ENCODE measurements at regions not wholly inside any gene's neighbourhood (a gene's known extent, or its start where the extent isn't known, plus 50 kb on each side); places are given as distances from the start of the nearest gene placed in this dataset.

DNA sequence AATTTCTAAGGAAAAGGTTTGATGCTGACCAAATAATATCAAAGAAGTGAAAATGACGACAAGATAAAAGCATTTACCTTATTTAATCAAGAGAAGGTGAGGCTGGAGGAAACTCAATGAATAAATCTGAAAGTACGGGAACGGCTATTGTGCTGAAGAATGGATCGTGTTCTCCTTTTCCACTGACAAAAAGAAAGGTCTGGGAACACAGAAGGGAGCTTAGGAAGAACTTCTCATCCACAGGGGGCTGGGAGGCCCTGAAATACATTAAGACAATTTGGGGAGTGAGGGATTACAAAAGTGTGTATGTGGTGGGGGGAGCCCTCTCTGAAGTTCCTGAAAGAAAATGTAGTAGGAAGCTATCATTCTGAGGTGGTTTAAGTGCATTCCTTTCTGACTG is 582.3 kb downstream of the SLC4A3 start:
- no peak overlapping the region for H3K27ac ChIP-seq
- no peak for TF ChIP-seq ZFX (IDR thresholded peaks at IDR 0.05; ENCODE audit: borderline replicate concordance)
- TF ChIP-seq, protein P1, sequence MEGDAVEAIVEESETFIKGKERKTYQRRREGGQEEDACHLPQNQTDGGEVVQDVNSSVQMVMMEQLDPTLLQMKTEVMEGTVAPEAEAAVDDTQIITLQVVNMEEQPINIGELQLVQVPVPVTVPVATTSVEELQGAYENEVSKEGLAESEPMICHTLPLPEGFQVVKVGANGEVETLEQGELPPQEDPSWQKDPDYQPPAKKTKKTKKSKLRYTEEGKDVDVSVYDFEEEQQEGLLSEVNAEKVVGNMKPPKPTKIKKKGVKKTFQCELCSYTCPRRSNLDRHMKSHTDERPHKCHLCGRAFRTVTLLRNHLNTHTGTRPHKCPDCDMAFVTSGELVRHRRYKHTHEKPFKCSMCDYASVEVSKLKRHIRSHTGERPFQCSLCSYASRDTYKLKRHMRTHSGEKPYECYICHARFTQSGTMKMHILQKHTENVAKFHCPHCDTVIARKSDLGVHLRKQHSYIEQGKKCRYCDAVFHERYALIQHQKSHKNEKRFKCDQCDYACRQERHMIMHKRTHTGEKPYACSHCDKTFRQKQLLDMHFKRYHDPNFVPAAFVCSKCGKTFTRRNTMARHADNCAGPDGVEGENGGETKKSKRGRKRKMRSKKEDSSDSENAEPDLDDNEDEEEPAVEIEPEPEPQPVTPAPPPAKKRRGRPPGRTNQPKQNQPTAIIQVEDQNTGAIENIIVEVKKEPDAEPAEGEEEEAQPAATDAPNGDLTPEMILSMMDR (IDR thresholded peaks at IDR 0.05): no peak

DNA sequence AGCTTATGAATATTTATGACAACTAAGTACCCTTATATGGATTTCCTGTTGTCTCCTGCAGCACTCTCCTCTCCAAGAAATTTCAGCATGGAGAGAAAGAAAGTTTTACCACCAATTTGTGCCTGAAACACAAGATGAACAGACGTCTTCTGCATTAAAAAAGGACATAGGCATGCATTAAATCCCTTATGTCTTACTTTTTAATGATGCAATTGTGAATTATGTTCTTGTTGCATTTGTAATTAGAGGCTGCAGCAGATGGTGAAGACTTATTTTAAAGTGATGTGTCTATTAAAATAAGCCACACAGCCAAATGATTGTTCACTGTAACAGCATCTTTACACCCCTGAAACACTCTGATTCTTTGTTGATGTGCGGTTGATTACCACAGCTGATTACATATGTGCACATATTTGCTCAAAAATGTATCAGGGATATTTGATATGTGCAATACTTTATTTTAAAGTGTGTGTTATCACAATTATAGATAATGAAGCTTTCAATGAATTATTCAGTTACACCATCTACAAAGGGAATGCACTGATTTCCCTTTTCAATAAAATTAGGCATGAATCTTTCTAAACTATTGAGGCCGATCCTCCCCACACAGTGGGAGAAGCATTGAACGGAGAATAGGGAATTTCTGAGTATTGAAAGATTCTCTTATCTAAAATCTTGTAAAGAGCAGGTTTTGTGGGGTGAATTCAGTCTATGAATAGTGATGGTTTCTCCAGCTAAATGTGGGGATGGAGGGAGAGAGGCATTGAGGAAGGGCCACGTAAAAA is 585.1 kb downstream of the SLC4A3 start:
- TF ChIP-seq, protein P1 (IDR thresholded peaks at IDR 0.05): no peak
- no peak for TF ChIP-seq ZFX (IDR thresholded peaks at IDR 0.05; ENCODE audit: borderline replicate concordance)
- no peak overlapping the region for H3K27ac ChIP-seq

DNA sequence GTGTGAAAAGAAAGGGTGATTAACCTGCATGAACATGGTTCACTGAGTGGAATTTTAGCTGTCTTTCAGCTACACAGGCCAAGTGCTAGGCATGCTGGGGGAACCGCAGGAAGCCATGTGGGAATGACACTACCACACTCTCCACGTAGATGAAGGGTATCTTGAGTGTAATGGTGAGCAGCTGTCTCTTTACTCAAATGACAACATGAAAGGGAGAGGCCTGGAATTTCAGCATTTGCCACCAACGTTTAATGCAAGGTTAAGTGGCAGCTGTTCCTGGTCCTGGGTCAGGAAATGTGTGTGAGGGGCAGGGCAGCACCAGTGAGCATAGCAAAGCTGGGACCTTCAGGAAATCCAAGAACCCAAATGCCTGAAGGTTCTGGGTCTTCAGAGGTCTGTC is 588.4 kb downstream of the SLC4A3 start:
- no peak overlapping the region for H3K27ac ChIP-seq
- TF ChIP-seq ZFX (IDR thresholded peaks at IDR 0.05; ENCODE audit: borderline replicate concordance): no peak
- TF ChIP-seq, protein P1 (IDR thresholded peaks at IDR 0.05): no peak

DNA sequence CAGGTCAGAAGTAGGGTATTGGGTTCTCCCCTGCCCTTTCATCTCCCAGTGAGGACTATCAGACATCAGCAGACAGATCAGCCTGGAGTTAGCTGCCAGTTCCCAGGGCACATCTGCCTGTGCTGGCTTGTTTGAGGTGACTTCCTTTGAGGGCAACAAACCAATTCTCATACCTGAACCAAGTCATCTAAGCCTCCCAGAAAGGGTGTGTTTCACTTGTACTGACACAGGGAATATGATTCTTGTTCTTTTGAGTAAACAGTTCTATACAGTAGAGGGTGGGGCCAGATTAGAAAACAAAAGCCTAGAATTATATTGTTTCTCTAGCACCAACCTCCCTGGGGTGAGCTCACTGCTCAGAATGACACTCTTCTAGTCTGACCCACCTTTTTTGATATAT is 591.9 kb downstream of the SLC4A3 start:
- no peak overlapping the region for H3K27ac ChIP-seq
- TF ChIP-seq ZFX (IDR thresholded peaks at IDR 0.05; ENCODE audit: borderline replicate concordance): no peak
- TF ChIP-seq, protein P1 (IDR thresholded peaks at IDR 0.05): no peak

DNA sequence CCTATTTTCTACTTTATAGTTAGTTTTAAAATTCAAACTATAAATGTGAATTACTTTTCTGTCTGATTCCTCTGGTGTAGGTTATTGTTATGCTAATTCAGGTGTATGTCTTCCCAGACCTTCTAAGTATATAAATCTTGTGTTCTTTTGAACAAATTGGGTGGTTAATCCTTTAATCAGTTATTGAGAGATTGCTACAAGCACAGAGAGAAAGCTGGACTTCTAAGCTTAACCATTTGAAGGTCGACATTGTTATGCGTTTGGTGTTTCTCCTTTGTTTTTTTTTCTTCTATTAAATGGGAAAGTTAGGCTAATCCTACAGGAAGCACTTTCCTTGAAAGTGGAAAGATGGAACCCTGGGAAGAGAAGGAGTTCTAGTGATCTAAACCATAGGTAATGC is 592.6 kb downstream of the SLC4A3 start:
- TF ChIP-seq ZFX (IDR thresholded peaks at IDR 0.05; ENCODE audit: borderline replicate concordance): no peak
- TF ChIP-seq, protein P1 (IDR thresholded peaks at IDR 0.05): no peak
- H3K27ac ChIP-seq: no peak overlapping the region

DNA sequence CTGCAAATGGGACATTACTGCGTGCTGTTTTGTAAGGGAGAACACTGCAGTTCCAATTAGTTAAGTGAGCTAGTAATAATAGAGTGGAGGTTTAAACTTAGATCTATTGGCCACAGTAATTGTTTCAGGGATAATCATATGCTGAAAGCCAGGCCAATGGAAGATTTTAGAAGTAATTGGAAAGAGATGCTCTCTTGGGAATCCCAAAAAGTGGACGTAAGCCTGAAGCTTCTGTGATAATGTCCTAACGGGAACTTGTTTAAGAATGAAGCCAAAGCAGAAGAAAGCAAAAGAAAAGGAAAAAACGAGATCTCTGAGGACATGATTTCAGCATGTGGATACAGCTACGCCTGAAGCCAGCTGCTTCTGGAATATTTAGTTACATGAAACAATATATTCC is 594.6 kb downstream of the SLC4A3 start:
- H3K27ac ChIP-seq: no peak overlapping the region
- TF ChIP-seq, protein P1 (IDR thresholded peaks at IDR 0.05): no peak
- no peak for TF ChIP-seq ZFX (IDR thresholded peaks at IDR 0.05; ENCODE audit: borderline replicate concordance)

DNA sequence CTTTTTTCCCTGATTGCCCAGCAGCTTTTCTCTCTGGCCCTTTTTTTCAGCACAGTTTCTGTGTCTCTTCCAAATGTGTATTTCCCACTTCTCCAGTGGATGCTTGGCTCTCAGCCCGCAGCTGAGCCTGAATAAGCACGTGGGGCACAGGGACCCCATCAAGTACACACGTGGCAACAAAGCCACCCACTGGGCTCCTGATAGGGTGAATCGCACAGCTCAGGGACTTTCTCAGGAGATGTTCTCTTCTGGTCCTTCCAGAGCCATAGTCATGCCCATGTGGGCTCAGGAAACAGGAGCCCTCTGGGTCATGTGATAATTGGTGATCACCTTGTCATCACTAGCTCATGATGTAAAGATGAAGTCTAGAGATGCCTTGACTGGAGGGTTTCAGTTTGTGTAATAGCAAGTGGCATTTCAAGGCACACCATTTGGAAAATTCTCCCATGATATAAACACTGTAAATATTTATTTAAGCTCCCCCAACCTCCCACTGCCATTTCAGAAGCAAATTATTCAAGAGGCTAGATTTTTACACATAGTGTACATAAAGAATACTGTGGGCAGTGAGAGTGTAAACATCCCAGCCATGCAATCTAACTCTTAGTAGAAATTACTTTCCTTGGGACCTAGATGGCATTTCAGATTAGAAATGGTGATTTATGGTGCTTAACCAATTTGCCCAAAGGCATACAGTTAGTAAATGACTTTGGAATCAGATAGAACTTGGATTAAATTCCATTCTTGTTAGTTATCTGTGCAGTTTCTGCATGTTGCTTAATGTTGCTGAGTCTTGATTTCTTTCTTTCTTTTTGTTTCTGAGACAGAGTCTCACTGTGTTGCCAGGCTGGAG is 597.5 kb downstream of the SLC4A3 start:
- TF ChIP-seq ZFX (IDR thresholded peaks at IDR 0.05; ENCODE audit: borderline replicate concordance): no peak
- TF ChIP-seq, protein P1 (IDR thresholded peaks at IDR 0.05): no peak
- H3K27ac ChIP-seq: no peak overlapping the region

All from 22Rv1 (cell line).